ELF-1 (cell line): ENCODE measurements at regions not wholly inside any gene's neighbourhood (a gene's known extent, or its start where the extent isn't known, plus 50 kb on each side); places are given as distances from the start of the nearest gene placed in this dataset.
A peak's percentile ranks its signal among the peaks of the same experiment; 100 is the strongest.

Experiments
- DNase-seq: peaks from one replicate; pipeline ENCODE4 v3.0.0-alpha.2; 2016; ENCODE audit warnings: low read depth, low spot score

- no peak for DNase-seq
These were observed 497.8 kb upstream of the ADAMTS5 start for GRCh38 chr21:27464648-27465047.

GRCh38 chr21:27462726-27463125 is 495.8 kb upstream of the ADAMTS5 start:
- no peak for DNase-seq

- no peak for DNase-seq
These were observed 487.3 kb upstream of the ADAMTS5 start for GRCh38 chr21:27454234-27454633.

DNA sequence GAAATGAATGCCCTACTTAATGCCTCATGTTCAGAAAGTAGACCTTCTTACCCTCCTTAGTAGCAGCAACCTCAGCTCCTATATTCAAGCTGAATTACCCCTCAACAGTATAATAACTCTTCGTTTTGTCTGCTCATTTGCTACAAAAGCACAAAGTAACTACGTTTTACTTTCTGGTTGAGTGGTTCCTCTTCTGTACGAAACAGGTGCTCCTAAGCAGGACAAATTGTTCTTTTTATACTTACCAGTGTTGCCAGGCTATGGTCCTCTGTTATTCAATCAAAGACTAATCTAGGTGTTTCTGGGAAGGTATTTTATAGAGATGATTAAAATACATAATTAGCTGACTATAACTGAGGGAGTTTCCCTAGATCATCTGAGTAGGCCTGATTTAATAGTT is 484.2 kb upstream of the ADAMTS5 start:
- DNase-seq = no peak

DNA sequence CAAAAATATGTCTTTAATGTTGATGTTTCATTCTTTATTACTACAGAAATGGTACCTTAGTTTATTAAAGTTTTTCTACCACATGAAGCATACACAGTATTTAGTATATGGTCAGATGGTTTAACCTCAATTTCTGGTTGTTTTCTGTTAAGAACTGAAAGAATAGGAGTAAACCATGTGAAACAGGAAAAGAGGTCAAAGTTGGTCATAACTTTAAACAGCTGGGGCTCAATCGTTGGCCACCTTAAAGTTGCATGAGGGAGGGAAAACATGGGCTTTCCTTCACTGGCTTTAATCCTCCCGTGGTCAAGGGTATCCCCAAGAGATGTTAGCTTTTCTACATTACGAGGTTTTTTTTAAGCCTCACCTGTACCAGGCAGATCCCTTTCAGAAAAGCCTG is 483.3 kb upstream of the ADAMTS5 start:
- DNase-seq = no peak

DNA sequence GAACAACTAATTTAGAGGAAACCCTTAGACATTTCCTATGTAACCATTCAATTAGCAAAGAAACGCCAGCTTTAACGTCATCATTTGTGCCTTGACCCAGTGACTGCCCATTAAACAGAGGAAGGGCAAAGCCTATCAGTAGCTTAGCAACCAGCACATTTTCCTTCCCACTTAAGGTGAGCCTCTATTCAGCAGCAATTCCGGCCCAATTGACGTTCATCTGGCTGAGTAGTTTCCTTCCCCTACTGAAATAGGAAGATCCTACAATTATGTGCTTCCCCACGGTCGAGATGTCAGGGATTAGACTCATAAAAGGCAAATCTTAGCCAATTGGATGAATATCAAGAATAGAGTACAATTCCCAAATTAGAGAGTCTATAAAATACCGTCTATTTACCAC is 482.1 kb upstream of the ADAMTS5 start:
- no peak for DNase-seq

DNA sequence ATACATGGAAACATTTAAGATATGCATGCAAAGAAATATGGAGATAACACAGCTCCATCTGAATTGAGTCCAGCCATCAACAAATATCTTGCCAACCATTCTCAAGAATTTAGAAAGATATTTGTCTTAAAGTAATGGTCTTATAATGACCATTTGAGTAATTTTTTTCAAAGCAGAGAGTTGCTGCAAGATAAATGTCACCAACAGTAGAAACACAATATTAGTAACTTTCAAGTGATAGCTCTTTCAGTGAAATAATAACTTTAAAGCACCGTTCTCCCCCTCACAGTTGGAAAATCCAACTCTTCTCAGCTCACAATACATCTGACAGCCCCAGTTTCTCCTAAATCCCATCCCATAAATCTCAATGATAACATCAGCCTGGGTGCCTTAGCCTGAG is 481.0 kb upstream of the ADAMTS5 start:
- DNase-seq = no peak

GRCh38 chr21:27429710-27430341 is 462.9 kb upstream of the ADAMTS5 start:
- no peak for DNase-seq

GRCh38 chr21:27426196-27426595 is 459.3 kb upstream of the ADAMTS5 start:
- no peak for DNase-seq

DNA sequence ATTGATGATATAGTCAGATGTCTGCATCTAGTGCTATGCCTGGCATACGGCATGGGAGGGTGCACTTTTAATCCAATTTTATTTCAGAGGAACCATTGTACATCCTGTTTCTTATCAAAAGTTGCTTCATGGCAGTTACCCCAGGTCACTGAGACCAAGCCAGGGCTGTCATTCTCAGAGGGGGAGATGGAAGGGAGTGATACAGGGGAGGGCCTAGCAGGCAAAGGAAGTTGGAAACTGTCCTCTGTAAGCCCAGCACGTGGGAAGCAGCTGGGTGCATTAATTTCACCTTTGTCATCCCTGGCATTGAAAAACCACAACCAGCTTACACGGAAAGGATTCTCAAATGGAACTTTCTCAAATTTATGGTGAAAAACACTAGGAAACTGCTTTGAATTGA is 458.7 kb upstream of the ADAMTS5 start:
- DNase-seq = no peak

GRCh38 chr21:27425172-27425571 is 458.3 kb upstream of the ADAMTS5 start:
- DNase-seq = peak; percentile 46

DNA sequence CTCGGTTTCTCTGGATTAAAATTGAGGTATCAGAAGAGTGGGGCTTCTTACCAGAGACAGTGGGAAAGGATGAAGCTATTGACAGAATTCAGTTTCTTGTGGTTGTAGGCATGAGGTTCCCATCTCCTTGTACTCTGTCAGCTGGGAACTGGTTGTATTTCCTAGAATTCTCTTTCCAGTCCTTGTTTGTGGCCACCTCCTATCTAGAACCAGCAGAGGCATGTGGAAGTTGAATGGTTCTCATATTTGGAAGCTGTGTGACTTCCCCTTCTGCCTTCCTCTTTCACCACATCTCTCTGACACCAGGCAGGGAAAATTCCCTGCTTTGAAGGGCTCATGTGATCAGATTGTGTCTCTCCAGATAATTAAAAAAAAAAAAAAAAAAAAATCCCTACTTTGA is 457.7 kb upstream of the ADAMTS5 start:
- DNase-seq = no peak

DNA sequence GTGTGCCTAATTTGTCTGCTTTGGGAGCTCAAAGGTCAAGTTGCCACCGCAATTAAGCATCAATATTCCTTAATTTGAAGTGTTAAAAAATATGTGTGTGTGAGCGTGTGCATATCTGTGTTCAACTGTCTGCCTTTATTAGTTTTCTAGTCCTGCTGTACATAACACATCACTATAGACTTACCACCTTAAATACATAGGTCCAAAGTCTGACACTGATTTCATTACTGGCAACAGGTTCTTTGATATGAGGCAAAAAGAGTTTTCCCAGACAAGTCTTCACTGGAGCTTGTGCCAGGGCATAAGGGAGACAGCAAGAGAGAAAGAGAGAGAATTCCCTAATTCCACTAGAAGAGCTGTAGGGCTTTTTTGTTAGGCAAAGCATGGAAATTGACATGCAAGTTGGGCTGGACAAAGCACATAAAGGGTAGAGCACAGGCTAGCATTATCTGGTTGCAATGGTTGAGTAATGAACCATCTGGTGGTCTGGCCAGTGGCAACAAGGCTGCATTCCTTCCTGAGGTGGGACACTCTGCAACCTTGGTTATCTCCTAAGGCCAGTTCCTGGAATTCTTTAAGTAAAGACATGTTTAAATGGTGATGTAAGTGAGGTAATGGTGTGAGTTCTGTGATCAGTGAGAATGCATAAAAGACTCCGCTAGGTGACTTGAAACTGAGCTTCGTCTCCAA is 457.2 kb upstream of the ADAMTS5 start:
- peak; percentile 91 for DNase-seq

DNA sequence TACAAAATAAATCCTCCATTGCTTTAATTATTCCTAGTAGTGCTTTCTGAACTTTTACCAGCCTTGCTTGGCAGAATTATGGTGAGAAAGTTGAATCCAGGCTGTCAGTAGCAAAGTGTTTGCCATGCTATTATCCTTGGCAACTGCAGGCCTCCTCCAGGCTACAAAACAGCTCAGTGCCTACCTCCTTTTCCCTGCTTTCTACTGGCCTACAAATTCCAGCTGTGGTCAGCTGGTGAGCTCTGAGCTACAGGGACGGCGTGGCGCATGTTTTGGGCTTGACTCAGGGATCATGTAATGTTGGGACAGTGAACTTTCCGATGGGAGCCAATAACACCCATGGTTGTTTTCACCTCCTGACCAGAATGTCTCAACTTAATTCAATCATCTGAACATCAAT is 456.1 kb upstream of the ADAMTS5 start:
- peak; percentile 77 for DNase-seq

GRCh38 chr21:27422435-27422834 is 455.5 kb upstream of the ADAMTS5 start:
- no peak for DNase-seq

GRCh38 chr21:27421654-27422053 is 454.8 kb upstream of the ADAMTS5 start:
- DNase-seq = no peak

GRCh38 chr21:27419153-27419552 is 452.3 kb upstream of the ADAMTS5 start:
- DNase-seq = no peak

GRCh38 chr21:27418346-27418745 is 451.5 kb upstream of the ADAMTS5 start:
- no peak for DNase-seq

DNA sequence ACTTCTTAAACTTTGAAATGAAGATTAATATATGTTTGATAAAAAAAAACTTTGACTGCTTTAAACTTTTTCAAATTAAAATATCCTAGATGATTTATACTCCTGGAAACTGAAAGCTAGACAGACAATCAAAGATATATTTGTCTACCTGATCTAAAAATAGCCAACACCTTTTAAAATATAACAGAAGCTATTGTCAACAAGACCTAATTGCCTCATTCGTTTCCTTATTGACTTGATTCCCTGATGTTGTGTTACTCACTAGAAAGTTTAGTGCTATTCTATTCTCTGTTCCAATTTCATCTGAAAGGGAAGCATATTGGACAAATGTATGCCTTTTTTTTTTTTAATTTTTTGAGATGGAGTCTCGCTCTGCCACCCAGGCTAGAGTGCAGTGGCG is 445.6 kb upstream of the ADAMTS5 start:
- DNase-seq = no peak

DNA sequence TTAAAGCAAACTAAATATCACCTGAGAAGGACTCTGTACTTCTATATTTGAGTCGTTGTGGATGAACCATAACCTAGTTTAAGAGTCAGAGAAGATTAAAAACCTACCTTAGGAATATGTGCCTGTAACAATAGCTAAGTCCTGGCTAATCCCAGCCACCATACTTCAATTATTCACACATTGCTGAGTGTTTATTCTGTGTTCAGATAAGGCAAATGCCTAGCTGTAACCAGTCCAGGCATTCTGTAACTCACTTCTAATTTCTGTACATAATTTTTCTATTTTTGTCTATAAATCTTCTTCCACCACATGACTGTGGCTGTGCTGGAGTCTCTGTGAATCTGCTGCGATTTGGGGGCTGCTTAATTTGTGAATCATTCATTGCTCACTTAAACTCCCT is 441.9 kb upstream of the ADAMTS5 start:
- DNase-seq = no peak

GRCh38 chr21:27407271-27407670 is 440.4 kb upstream of the ADAMTS5 start:
- DNase-seq = no peak

DNA sequence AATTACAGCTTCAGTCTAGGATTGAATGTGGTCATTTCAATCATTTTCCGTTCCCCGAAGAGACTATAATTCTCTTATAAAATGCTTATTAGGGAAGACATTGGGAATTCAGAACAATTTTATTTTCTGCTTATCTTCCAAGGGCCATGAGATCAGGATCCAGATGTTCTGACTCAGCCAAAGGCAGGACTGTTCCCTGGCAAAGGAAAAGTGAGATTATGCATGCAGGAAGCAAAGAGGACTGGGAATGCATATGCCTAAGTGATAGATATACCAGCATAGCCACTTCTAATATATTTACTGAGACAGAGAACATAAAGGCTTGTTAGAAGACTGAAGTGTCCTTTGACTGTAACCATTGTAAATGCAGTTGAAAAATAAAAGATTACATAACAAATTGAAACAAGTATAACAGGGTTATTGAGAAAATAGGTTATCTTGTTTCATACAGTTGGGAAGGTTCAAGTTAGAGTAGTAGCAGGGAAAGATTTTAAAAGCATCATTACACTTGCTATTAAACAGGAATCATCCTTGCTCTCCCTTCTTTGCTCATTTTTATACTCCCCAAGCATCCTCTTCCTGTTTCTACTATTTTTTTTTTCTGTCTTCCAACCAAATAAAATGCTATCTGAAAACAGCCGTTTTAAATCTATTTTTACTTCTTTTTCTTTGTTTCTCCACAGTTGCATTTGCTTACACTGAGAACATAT is 439.6 kb upstream of the ADAMTS5 start:
- no peak for DNase-seq

DNA sequence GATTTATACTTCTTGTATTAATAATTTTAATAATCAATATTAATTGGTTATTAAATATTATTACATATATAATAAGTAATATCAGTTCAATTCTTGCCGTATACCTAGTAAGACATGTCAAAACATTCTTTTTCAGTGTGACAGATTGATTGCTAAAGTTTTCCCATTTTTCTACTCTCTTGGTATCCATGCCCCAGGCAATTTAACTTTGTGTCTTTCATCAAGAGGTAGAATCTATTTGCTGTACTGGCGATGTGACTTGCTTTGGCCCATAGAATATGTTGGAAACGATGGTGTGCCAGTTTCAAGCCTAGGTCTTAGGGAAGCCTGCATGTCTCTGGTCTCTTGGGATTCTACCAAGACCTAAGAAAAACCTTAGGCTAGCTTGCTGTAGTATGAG is 436.1 kb upstream of the ADAMTS5 start:
- DNase-seq = no peak
